H1 (cell line): ENCODE measurements at regions not wholly inside any gene's neighbourhood (a gene's known extent, or its start where the extent isn't known, plus 50 kb on each side); places are given as distances from the start of the nearest gene placed in this dataset.

Source experiments
- CTCF ChIA-PET: fragments of 300-600 bp; sonication (Branson Sonifier 250); formaldehyde crosslinking; loops from one replicate; lab custom pipeline; 2021; ENCODE audit not compliant: partially characterized antibody; lab: Charles Lee
- POLR2A ChIA-PET: fragments of 300-600 bp; sonication (Branson Sonifier 250); formaldehyde crosslinking; loops from one replicate; lab custom pipeline; 2021; ENCODE audit warnings: inconsistent platforms; ENCODE audit not compliant: partially characterized antibody; lab: Charles Lee
- DNase-seq, 2 experiments: peaks; one replicate each; pipeline versions ENCODE4 v3.0.0 to v3.0.0-alpha.2; 2010 to 2022; ENCODE audit warnings: low spot score in 2 of 2, low read depth in 1 of 2, mixed read lengths in 1 of 2
- FAIRE-seq: peaks from 2 replicates; lab custom pipeline; 2011; peaks lifted over from hg19 to GRCh38; lab: Jason Lieb, UNC
- H2AFZ ChIP-seq: 2 replicates; pipeline ENCODE4 v1.8.1; 2012; ENCODE audit warnings: low read length, inconsistent platforms
- H2AK5ac ChIP-seq: 2 replicates; pipeline ENCODE4 v1.6.1; 2013; ENCODE audit warnings: low read depth, low read length
- H2BK120ac ChIP-seq: replicated peaks from 2 replicates; pipeline ENCODE3; 2013; ENCODE audit warnings: low read depth, low read length, inconsistent platforms
- H2BK12ac ChIP-seq: 2 replicates; pipeline ENCODE4 v1.6.1; 2013; ENCODE audit warnings: low read depth, low read length
- H2BK15ac ChIP-seq: 2 replicates; pipeline ENCODE4 v1.6.1; 2013; ENCODE audit warnings: low read length
- H2BK20ac ChIP-seq: 2 replicates; pipeline ENCODE4 v1.6.1; 2013; ENCODE audit warnings: low read length
- H2BK5ac ChIP-seq: 2 replicates; pipeline ENCODE4 v1.6.1; 2013; ENCODE audit warnings: low read depth, low read length
- H3K14ac ChIP-seq: 2 replicates; pipeline ENCODE4 v1.6.1; 2013; ENCODE audit warnings: inconsistent platforms; ENCODE audit not compliant: insufficient read length
- H3K18ac ChIP-seq: 2 replicates; pipeline ENCODE4 v1.6.1; 2013; ENCODE audit warnings: low read length; ENCODE audit errors: extremely low read depth
- H3K23ac ChIP-seq: 2 replicates; pipeline ENCODE4 v1.6.1; 2013; ENCODE audit warnings: inconsistent platforms; ENCODE audit not compliant: insufficient read length
- H3K23me2 ChIP-seq: 2 replicates; pipeline ENCODE4 v1.6.1; 2013; ENCODE audit warnings: low read depth, low read length
- H3K27ac ChIP-seq: 2 replicates; pipeline ENCODE4 v1.6.1; 2011; ENCODE audit warnings: low read depth, low read length, inconsistent platforms
- H3K27me3 ChIP-seq, 4 experiments: replicated peaks in 1 of 4; 1 replicate in 1 of 4; 2 replicates in 3 of 4; pipeline versions ENCODE4 v1.6.1 to v1.8.1; 2011 to 2013; ENCODE audit warnings: low read length in 3 of 4, mild to moderate bottlenecking in 3 of 4, inconsistent platforms in 2 of 4, mixed read lengths in 2 of 4, moderate library complexity in 1 of 4; ENCODE audit not compliant: control insufficient read depth in 3 of 4, insufficient read depth in 3 of 4; ENCODE audit errors: extremely low read depth in 1 of 4
- H3K36me3 ChIP-seq, 4 experiments: 2 replicates each; pipeline versions ENCODE4 v1.6.1 to v1.8.1; 2011 to 2013; ENCODE audit warnings: mild to moderate bottlenecking in 4 of 4, low read length in 3 of 4, moderate library complexity in 2 of 4, control low read depth in 1 of 4, inconsistent platforms in 1 of 4; ENCODE audit not compliant: insufficient read depth in 4 of 4, control insufficient read depth in 2 of 4
- H3K4ac ChIP-seq: replicated peaks from 2 replicates; pipeline ENCODE3; 2013; ENCODE audit warnings: low read length, low read depth, mixed read lengths, inconsistent platforms; ENCODE audit not compliant: insufficient read length
- H3K4me1 ChIP-seq, 4 experiments: replicated peaks in 1 of 4; 1 replicate in 1 of 4; 2 replicates in 3 of 4; pipeline versions ENCODE4 v1.6.1 to v1.8.1; 2011 to 2013; ENCODE audit warnings: low read length in 3 of 4, inconsistent platforms in 2 of 4, mixed read lengths in 1 of 4; ENCODE audit not compliant: insufficient read depth in 4 of 4, control insufficient read depth in 3 of 4
- H3K4me2 ChIP-seq, 2 experiments: 2 replicates each; pipeline versions ENCODE4 v1.6.1 to v1.8.1; 2011 to 2013; ENCODE audit warnings: low read depth in 2 of 2, low read length in 2 of 2, control low read depth in 1 of 2, inconsistent platforms in 1 of 2, mild to moderate bottlenecking in 1 of 2; ENCODE audit not compliant: insufficient read depth in 1 of 2
- H3K4me3 ChIP-seq, 4 experiments: fragments of 200-600, 300-600 bp in 1 of 4; sonication (generic), shearing (Covaris generic), sonication (Bioruptor Twin) in 1 of 4; 2 replicates each; pipeline versions ENCODE4 v1.5.1 to v1.8.1; 2011 to 2016; ENCODE audit warnings: low read length in 4 of 4, low read depth in 3 of 4, control low read depth in 2 of 4, inconsistent platforms in 2 of 4, mild to moderate bottlenecking in 2 of 4, mixed read lengths in 1 of 4, moderate library complexity in 1 of 4; ENCODE audit not compliant: insufficient read depth in 2 of 4; ENCODE audit errors: extremely low read depth in 1 of 4
- H3K56ac ChIP-seq: replicated peaks from 2 replicates; pipeline ENCODE3; 2013; ENCODE audit warnings: low read depth, mild to moderate bottlenecking, mixed read lengths, low read length, inconsistent platforms; ENCODE audit not compliant: insufficient read length
- H3K79me1 ChIP-seq: 2 replicates; pipeline ENCODE4 v1.6.1; 2013; ENCODE audit warnings: low read depth, low read length, control low read depth
- H3K79me2 ChIP-seq, 2 experiments: 2 replicates each; pipeline versions ENCODE4 v1.6.1 to v1.8.1; 2012 to 2013; ENCODE audit warnings: low read length in 2 of 2, mild to moderate bottlenecking in 2 of 2, inconsistent platforms in 1 of 2; ENCODE audit not compliant: insufficient read depth in 2 of 2, control insufficient read depth in 1 of 2
- H3K9ac ChIP-seq, 4 experiments: replicated peaks in 1 of 4; 1 replicate in 1 of 4; 2 replicates in 3 of 4; pipeline versions ENCODE4 v1.6.1 to v1.8.1; 2011 to 2013; ENCODE audit warnings: low read depth in 3 of 4, low read length in 3 of 4, control low read depth in 2 of 4, mild to moderate bottlenecking in 2 of 4, moderate library complexity in 2 of 4, inconsistent platforms in 1 of 4; ENCODE audit errors: extremely low read depth in 1 of 4
- H3K9me3 ChIP-seq, 2 experiments: 2 replicates each; pipeline versions ENCODE4 v1.6.1 to v1.8.1; 2012 to 2013; ENCODE audit warnings: mild to moderate bottlenecking in 2 of 2, moderate library complexity in 2 of 2, control low read depth in 1 of 2, inconsistent platforms in 1 of 2, low read depth in 1 of 2, low read length in 1 of 2, mixed read lengths in 1 of 2; ENCODE audit not compliant: insufficient read depth in 2 of 2
- H4K20me1 ChIP-seq, 2 experiments: replicated peaks in 1 of 2; 2 replicates each; pipeline versions ENCODE3 to v1.8.1; 2011 to 2013; ENCODE audit warnings: inconsistent platforms in 2 of 2, low read length in 2 of 2, mild to moderate bottlenecking in 1 of 2; ENCODE audit not compliant: insufficient read depth in 2 of 2, control insufficient read depth in 1 of 2
- H4K5ac ChIP-seq: 2 replicates; pipeline ENCODE4 v1.6.1; 2013; ENCODE audit warnings: low read length, low read depth, mixed read lengths, inconsistent platforms; ENCODE audit not compliant: insufficient read length
- H4K8ac ChIP-seq: 2 replicates; pipeline ENCODE4 v1.8.0; 2013; ENCODE audit warnings: mild to moderate bottlenecking, moderate library complexity, low read length, inconsistent platforms; ENCODE audit not compliant: insufficient read depth; ENCODE audit errors: extremely low read depth
- H4K91ac ChIP-seq: replicated peaks from 2 replicates; pipeline ENCODE3; 2013; ENCODE audit warnings: low read length, mixed read lengths, inconsistent platforms; ENCODE audit not compliant: insufficient read length
- ASH2L ChIP-seq: fragments of 200-600, 300-600 bp; sonication (generic); IDR thresholded peaks from one replicate; pipeline ENCODE4 v1.7.1; 2017; ENCODE audit warnings: low read length
- BCL11A ChIP-seq, 2 experiments: IDR thresholded peaks; one replicate each; pipeline ENCODE4 v1.6.1; 2011; ENCODE audit warnings: low read depth in 2 of 2, low read length in 2 of 2, mild to moderate bottlenecking in 2 of 2
- CEBPB ChIP-seq: IDR thresholded peaks from 2 replicates; pipeline ENCODE4 v1.6.1; 2012; ENCODE audit warnings: low read depth, low read length
- PHF8 ChIP-seq: fragments of 200-600 bp; sonication (generic); conservative IDR thresholded peaks from 2 replicates; pipeline ENCODE4 v1.7.1; 2012; ENCODE audit warnings: low read depth, mild to moderate bottlenecking, inconsistent platforms, low read length, moderate library complexity
- POLR2A ChIP-seq, 2 experiments: IDR thresholded peaks; 1 replicate in 1 of 2; 2 replicates in 1 of 2; pipeline ENCODE4 v1.6.1; 2011; ENCODE audit warnings: low read depth in 2 of 2, low read length in 2 of 2, mild to moderate bottlenecking in 2 of 2; ENCODE audit errors: control extremely low read depth in 1 of 2
- RAD21 ChIP-seq, 2 experiments: IDR thresholded peaks in 1 of 2; conservative IDR thresholded peaks in 1 of 2; 2 replicates each; pipeline ENCODE4 v1.6.1; 2011; ENCODE audit warnings: low read depth in 2 of 2, low read length in 2 of 2, improper control_type of control experiment in 1 of 2, inconsistent platforms in 1 of 2, mild to moderate bottlenecking in 1 of 2, moderate library complexity in 1 of 2
- RFX5 ChIP-seq: IDR thresholded peaks from 2 replicates; pipeline ENCODE4 v1.6.1; 2011; ENCODE audit warnings: low read depth, low read length, improper control_type of control experiment, borderline replicate concordance
- SUZ12 ChIP-seq: fragments of 200-600 bp; sonication (generic); IDR thresholded peaks from 2 replicates; pipeline ENCODE4 v1.6.1; 2012; ENCODE audit warnings: mild to moderate bottlenecking, inconsistent platforms, low read length, moderate library complexity, mixed read lengths
- TAF1 ChIP-seq: IDR thresholded peaks from 2 replicates; pipeline ENCODE4 v1.6.1; 2011; ENCODE audit warnings: mild to moderate bottlenecking, low read depth, low read length
- TBP ChIP-seq: IDR thresholded peaks from 2 replicates; pipeline ENCODE4 v1.6.1; 2011; ENCODE audit warnings: low read depth, low read length, improper control_type of control experiment
- WGBS, 2 experiments: shearing (Covaris generic) in 1 of 2; methylation state at CpG; one replicate each; pipeline versions ENCODE4 v1.1.6 to v1.1.7; 2013 to 2015; ENCODE audit warnings: low lambda C conversion rate in 2 of 2, mixed read lengths in 2 of 2, inconsistent platforms in 1 of 2, low coverage in 1 of 2, missing lambda C conversion rate in 1 of 2; ENCODE audit not compliant: insufficient replicate concordance in 2 of 2, insufficient coverage in 1 of 2, insufficient read length in 1 of 2; ENCODE audit errors: extremely low coverage in 1 of 2, missing lambda C conversion rate in 1 of 2; 5-methylcytosine and 5-hydroxymethylcytosine counted together
- TF ChIP-seq, protein P1 (sequence below): IDR thresholded peaks from 2 replicates; pipeline ENCODE4 v1.6.1; 2011; ENCODE audit warnings: low read depth, mild to moderate bottlenecking, low read length; ENCODE audit not compliant: insufficient read depth
- TF ChIP-seq, protein P2 (sequence below), 3 experiments: IDR thresholded peaks; 1 replicate in 2 of 3; 2 replicates in 1 of 3; pipeline versions ENCODE4 v1.5.1 to v1.6.1; 2011; ENCODE audit warnings: low read length in 3 of 3, mild to moderate bottlenecking in 3 of 3, inconsistent platforms in 2 of 3, low read depth in 1 of 3, moderate library complexity in 1 of 3; ENCODE audit not compliant: insufficient read depth in 1 of 3; ENCODE audit errors: control extremely low read depth in 1 of 3

DNA sequence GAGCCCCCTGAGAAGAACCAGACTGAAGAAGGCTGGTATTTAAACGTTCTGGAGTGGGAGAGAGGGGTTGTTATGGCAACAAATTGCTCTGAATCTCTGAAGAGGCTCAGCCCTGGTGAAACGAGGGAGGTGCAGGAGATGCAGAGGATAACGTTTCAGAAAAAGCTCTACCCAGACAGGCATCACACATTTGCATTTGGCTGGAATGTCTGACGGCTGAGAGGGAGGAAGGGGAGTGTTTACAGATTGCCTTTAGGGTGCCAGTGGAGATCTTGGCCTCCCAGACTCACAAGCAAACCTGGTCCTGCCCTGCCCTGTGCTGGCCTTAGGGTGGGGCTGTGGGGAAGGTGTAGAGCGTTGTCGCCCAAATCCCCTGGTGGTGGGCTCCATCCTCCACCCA is 169.0 kb upstream of the AJAP1 start:
- DNase-seq: no peak
- H4K5ac ChIP-seq: no peak overlapping the region
- no peak overlapping the region for H3K56ac ChIP-seq
- TF ChIP-seq, protein P1, sequence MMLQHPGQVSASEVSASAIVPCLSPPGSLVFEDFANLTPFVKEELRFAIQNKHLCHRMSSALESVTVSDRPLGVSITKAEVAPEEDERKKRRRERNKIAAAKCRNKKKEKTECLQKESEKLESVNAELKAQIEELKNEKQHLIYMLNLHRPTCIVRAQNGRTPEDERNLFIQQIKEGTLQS: no peak
- TF ChIP-seq ASH2L: no peak
- no peak for TF ChIP-seq CEBPB
- TF ChIP-seq RFX5: no peak
- no peak for TF ChIP-seq SUZ12
- no peak for TF ChIP-seq POLR2A (IDR thresholded peaks at IDR 0.05; ENCODE audit: control extremely low read depth in 1 of 2, low read depth in 2 of 2, low read length in 2 of 2)
- TF ChIP-seq PHF8: no peak
- TF ChIP-seq TBP: no peak
- peak; percentile 12 to 35; a peak in 1 of 4 replicates for TF ChIP-seq RAD21 (IDR thresholded peaks at IDR 0.05 in 1 of 2, conservative IDR thresholded peaks at IDR 0.05 in 1 of 2; ENCODE audit: low read depth in 2 of 2, low read length in 2 of 2)
- no peak for TF ChIP-seq BCL11A (IDR thresholded peaks at IDR 0.05; ENCODE audit: low read depth in 2 of 2, low read length in 2 of 2)
- TF ChIP-seq, protein P2, sequence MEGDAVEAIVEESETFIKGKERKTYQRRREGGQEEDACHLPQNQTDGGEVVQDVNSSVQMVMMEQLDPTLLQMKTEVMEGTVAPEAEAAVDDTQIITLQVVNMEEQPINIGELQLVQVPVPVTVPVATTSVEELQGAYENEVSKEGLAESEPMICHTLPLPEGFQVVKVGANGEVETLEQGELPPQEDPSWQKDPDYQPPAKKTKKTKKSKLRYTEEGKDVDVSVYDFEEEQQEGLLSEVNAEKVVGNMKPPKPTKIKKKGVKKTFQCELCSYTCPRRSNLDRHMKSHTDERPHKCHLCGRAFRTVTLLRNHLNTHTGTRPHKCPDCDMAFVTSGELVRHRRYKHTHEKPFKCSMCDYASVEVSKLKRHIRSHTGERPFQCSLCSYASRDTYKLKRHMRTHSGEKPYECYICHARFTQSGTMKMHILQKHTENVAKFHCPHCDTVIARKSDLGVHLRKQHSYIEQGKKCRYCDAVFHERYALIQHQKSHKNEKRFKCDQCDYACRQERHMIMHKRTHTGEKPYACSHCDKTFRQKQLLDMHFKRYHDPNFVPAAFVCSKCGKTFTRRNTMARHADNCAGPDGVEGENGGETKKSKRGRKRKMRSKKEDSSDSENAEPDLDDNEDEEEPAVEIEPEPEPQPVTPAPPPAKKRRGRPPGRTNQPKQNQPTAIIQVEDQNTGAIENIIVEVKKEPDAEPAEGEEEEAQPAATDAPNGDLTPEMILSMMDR (IDR thresholded peaks at IDR 0.05; ENCODE audit: control extremely low read depth in 1 of 3, insufficient read depth in 1 of 3, low read depth in 1 of 3, low read length in 3 of 3): peak; percentile 21 to 65 (median 32)
- no peak for TF ChIP-seq TAF1
- TF ChIP-seq, all 59 proteins: peak for 2
- Histone ChIP-seq H3K4me3 (no peak overlapping the region), H3K18ac (no peak overlapping the region), H2BK5ac (no peak overlapping the region), H3K9me3 (peaks cover 16 to 67% of the 10 kb centered on the region in 2 experiments), H3K4ac (no peak overlapping the region), H3K4me1 (no peaks in the 10 kb centered on the region; a peak in 1 of 7 replicates), H4K20me1 (no peaks in the 10 kb centered on the region), H3K27me3 (no peaks in the 10 kb centered on the region), H2BK12ac (no peak overlapping the region), H4K8ac (no peak overlapping the region), H3K23ac (no peak overlapping the region), H3K79me2 (no peaks in the 10 kb centered on the region), H3K36me3 (no peaks in the 10 kb centered on the region), H2BK120ac (no peak overlapping the region), H2BK20ac (no peak overlapping the region), H2BK15ac (no peak overlapping the region), H3K14ac (no peak overlapping the region), H2AK5ac (no peak overlapping the region), H3K79me1 (no peaks in the 10 kb centered on the region), H3K4me2 (no peak overlapping the region), H2AFZ (no peak overlapping the region; the same call in 1 of the 2 replicates), H3K23me2 (no peaks in the 10 kb centered on the region), H4K91ac (no peak overlapping the region), H3K9ac (no peak overlapping the region), H3K27ac (no peak overlapping the region)
- POLR2A ChIA-PET: no interaction called here
- WGBS, 2 experiments: 57% methylated on average over 6 of the region's 6 CpGs; no CpG with 5 or more reads in 1 of the 2 experiments
- CTCF ChIA-PET: no interaction called here
- FAIRE-seq: no peak
